ENCODE measurements at regions not wholly inside any gene's neighbourhood (a gene's known extent, or its start where the extent isn't known, plus 50 kb on each side); places are given as distances from the start of the nearest gene placed in this dataset.

DNA sequence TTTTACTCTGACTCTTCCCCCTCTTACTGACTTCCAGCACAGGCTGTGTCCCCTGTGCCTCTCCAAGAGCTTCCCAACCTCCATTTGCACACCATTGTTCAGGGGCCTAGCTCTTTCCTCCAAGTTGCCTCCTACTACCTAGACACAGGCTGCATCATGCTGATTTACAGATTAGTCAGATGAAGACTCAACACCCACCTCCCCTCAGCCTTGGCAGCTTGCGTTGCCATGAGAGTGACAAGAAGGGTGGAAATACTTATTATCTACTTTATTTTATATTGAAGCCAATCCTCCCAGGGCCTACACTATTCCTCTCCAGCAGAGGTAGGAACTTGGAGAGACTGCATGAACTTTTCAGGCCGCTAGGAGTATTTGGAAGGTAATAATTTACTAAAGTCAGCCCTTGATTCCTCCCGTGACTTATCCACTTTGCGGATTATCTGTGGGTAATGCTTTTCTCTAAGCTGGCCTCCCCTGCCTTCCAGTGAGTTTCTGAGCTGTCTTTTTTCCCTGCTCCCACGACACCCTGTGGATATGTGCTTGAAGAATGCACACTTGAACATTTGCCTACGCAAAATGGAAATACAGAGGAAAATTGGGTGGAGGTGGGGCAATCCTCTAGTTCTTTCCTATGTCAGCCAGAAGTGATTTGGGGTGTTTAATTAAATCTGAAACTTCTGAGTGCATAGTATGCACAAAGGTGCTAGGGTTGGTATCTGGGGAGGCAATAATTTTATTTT is 74.1 kb upstream of the TMEM164 start:
- intact Hi-C loops (cut with micrococcal nuclease) = no loop called here
- H3K36me3 Mint-ChIP-seq (ENCODE audit: low read depth) = no peaks in the 10 kb centered on the region
- no peak overlapping the region for H3K4me3 Mint-ChIP-seq (ENCODE audit: low read depth)
- H3K9me3 Mint-ChIP-seq = no peaks in the 10 kb centered on the region
- no peak for DNase-seq (ENCODE audit: low spot score)
- H3K27ac Mint-ChIP-seq = no peak overlapping the region
- no peaks in the 10 kb centered on the region for H3K27me3 Mint-ChIP-seq (ENCODE audit: low read depth)
- peaks cover 8% of the 10 kb centered on the region for H3K4me1 Mint-ChIP-seq (ENCODE audit: low read depth)

DNA sequence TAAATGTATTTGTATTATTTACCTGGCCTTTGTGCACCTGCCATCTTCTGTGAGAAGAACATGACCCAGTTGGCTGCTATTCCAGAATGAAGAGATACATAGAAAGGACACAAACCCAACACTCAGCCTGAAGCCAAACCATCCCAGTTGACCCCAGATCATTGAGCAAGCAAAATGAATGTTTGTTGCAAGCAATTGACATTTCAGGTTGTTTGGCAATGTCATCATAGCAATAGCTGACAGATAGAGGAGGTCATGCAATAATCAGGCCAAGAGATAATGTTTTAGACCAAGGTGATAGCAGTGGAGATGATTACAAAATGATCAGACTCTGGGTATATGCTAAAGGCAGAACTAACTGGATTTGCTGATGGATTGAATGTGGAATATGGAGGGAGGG is 71.2 kb upstream of the TMEM164 start:
- Mint-ChIP-seq H3K36me3 (ENCODE audit: low read depth) (no peaks in the 10 kb centered on the region), H3K27ac (no peak overlapping the region), H3K4me1 (ENCODE audit: low read depth) (no peaks in the 10 kb centered on the region), H3K9me3 (no peaks in the 10 kb centered on the region), H3K27me3 (ENCODE audit: low read depth) (peaks cover 7% of the 10 kb centered on the region), H3K4me3 (ENCODE audit: low read depth) (no peak overlapping the region)
- intact Hi-C loops (cut with micrococcal nuclease) = no loop called here
- no peak for DNase-seq (ENCODE audit: low spot score)

DNA sequence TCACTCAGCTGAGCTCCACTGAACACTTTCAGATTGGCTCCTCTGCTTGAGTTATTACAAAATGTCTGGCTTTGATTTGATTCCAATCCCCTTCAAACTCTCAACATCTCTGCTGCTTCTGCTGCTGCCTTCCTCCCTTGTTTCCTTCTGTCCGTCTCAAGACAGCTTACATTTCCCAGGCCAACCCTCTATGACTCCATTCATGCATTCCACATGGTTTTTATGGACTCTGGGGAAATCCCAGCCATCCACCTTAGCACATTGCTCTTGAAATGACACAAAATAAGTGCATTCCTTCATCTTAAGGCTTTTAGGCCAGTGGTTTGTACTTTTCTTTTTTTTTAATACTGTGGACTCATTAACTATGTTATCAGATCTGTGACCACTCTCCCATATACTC is 68.5 kb upstream of the TMEM164 start:
- no peaks in the 10 kb centered on the region for H3K36me3 Mint-ChIP-seq (ENCODE audit: low read depth)
- H3K4me3 Mint-ChIP-seq (ENCODE audit: low read depth) = no peak overlapping the region
- intact Hi-C loops (cut with micrococcal nuclease) = no loop called here
- no peaks in the 10 kb centered on the region for H3K9me3 Mint-ChIP-seq
- H3K4me1 Mint-ChIP-seq (ENCODE audit: low read depth) = no peaks in the 10 kb centered on the region
- H3K27me3 Mint-ChIP-seq (ENCODE audit: low read depth) = peaks cover 14% of the 10 kb centered on the region
- no peak overlapping the region for H3K27ac Mint-ChIP-seq
- DNase-seq (ENCODE audit: low spot score) = no peak

DNA sequence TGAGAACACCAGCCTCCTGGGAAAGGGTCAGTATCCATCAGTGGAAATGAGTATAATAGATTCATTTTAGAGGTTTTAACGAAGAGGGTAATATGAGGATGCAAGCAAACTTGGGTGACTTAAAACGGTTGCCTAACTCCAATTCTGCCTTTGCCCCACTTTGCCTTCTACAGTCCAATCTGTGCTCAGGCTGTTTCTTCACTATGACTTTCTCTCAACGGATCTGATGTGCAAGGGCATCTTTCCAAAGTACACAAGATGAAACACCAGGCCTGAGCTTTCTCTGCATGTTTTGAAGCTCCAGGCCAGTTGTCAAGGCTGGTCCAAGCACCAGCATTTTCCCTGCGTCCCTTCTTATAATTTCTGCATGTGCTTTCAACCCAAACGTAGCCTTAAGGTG is 68.0 kb upstream of the TMEM164 start:
- Mint-ChIP-seq H3K4me3 (ENCODE audit: low read depth) (no peak overlapping the region), H3K9me3 (no peaks in the 10 kb centered on the region), H3K27me3 (ENCODE audit: low read depth) (peaks cover 14% of the 10 kb centered on the region), H3K27ac (no peak overlapping the region), H3K36me3 (ENCODE audit: low read depth) (no peaks in the 10 kb centered on the region), H3K4me1 (ENCODE audit: low read depth) (no peaks in the 10 kb centered on the region)
- intact Hi-C loops (cut with micrococcal nuclease) = no loop called here
- no peak for DNase-seq (ENCODE audit: low spot score)

DNA sequence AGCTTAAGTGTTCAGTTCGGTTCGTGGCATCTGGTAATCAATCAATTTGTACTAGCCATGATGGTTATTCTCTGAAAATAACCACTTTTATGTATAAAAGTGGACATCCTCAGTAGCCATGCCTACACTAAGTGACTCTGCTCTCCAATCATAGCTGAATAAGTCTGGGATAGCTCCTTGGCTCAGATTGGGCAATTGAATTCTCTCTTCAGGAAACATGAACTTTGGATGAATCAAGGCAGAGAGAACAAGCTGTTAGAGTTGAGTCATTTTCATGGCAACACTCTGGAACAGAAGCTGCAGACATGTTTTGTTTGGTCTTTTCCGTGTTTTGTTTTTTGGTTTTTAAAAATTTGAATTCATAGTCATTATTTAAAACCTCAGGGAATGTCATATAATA is 66.8 kb upstream of the TMEM164 start:
- Mint-ChIP-seq H3K9me3 (no peaks in the 10 kb centered on the region), H3K4me3 (ENCODE audit: low read depth) (no peak overlapping the region), H3K27ac (no peak overlapping the region), H3K4me1 (ENCODE audit: low read depth) (no peaks in the 10 kb centered on the region), H3K27me3 (ENCODE audit: low read depth) (peaks cover 14% of the 10 kb centered on the region), H3K36me3 (ENCODE audit: low read depth) (no peaks in the 10 kb centered on the region)
- DNase-seq (ENCODE audit: low spot score) = no peak
- intact Hi-C loops (cut with micrococcal nuclease) = no loop called here

DNA sequence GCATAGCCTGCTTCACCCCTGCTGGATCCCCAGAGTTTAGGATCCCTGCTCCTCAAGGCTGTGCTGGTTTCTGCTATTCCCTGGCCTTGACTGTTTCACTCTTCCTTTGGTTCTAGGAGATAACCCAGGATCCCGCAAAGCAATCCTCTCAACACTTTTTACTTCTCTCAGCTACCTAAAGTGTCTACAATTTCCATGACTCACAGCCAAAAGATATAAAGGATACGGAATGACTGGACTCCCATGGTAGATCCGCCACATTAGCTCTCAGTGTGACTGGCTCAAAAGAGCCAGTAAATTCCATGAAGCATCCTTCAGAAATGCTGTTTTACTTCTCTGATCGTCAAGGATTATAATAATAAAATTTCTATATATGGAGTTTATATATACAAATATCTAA is 66.3 kb upstream of the TMEM164 start:
- no peak for DNase-seq (ENCODE audit: low spot score)
- Mint-ChIP-seq H3K4me3 (ENCODE audit: low read depth) (no peak overlapping the region), H3K9me3 (no peaks in the 10 kb centered on the region), H3K4me1 (ENCODE audit: low read depth) (no peaks in the 10 kb centered on the region), H3K36me3 (ENCODE audit: low read depth) (no peaks in the 10 kb centered on the region), H3K27ac (no peak overlapping the region), H3K27me3 (ENCODE audit: low read depth) (peaks cover 14% of the 10 kb centered on the region)
- intact Hi-C loops (cut with micrococcal nuclease) = no loop called here

DNA sequence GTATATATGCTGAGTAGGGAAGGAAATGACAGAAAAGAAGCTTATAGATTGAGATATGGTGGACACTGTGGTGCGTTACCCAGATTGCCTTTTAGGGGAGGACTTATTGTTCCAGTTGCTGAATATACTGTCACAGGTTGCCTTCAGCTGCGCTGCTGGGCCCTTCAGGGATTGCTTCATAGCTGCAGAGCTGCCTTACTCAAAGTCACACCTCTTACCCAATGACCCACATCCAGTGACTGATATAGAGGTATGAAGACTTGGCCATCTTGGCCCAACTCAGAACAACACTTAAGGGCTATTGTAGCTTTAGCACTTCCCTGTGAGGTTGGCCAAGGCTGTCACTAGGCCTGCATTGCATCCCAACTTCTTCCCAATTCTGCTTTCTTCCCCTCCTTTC is 63.4 kb upstream of the TMEM164 start:
- Mint-ChIP-seq H3K36me3 (ENCODE audit: low read depth) (no peaks in the 10 kb centered on the region), H3K27me3 (ENCODE audit: low read depth) (peaks cover 13% of the 10 kb centered on the region), H3K27ac (no peak overlapping the region), H3K4me1 (ENCODE audit: low read depth) (peaks cover 4% of the 10 kb centered on the region), H3K9me3 (no peaks in the 10 kb centered on the region), H3K4me3 (ENCODE audit: low read depth) (no peak overlapping the region)
- DNase-seq (ENCODE audit: low spot score) = no peak
- intact Hi-C loops (cut with micrococcal nuclease) = no loop called here

DNA sequence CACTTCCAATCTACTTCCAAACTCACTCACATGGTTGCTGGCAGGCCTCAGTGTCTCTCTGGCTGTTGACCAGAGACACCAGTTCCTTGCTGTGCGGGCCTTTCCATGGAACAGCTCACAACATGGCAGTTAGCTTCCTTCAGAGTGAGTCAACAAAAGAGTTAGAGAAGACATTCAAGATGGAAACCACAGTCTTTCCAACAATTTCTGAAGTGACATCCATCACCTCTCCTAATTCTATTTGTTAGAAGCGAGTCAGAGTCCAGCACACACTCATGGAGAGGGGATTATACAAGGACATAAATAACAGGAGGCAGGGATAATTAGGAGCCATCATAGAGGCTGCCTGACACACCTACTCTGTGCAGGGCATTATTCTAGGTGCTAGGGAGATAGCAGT is 62.5 kb upstream of the TMEM164 start:
- H3K27ac Mint-ChIP-seq = no peak overlapping the region
- DNase-seq (ENCODE audit: low spot score) = no peak
- H3K4me1 Mint-ChIP-seq (ENCODE audit: low read depth) = peaks cover 4% of the 10 kb centered on the region
- no peaks in the 10 kb centered on the region for H3K36me3 Mint-ChIP-seq (ENCODE audit: low read depth)
- no peaks in the 10 kb centered on the region for H3K9me3 Mint-ChIP-seq
- no peak overlapping the region for H3K4me3 Mint-ChIP-seq (ENCODE audit: low read depth)
- intact Hi-C loops (cut with micrococcal nuclease) = no loop called here
- H3K27me3 Mint-ChIP-seq (ENCODE audit: low read depth) = peaks cover 13% of the 10 kb centered on the region

DNA sequence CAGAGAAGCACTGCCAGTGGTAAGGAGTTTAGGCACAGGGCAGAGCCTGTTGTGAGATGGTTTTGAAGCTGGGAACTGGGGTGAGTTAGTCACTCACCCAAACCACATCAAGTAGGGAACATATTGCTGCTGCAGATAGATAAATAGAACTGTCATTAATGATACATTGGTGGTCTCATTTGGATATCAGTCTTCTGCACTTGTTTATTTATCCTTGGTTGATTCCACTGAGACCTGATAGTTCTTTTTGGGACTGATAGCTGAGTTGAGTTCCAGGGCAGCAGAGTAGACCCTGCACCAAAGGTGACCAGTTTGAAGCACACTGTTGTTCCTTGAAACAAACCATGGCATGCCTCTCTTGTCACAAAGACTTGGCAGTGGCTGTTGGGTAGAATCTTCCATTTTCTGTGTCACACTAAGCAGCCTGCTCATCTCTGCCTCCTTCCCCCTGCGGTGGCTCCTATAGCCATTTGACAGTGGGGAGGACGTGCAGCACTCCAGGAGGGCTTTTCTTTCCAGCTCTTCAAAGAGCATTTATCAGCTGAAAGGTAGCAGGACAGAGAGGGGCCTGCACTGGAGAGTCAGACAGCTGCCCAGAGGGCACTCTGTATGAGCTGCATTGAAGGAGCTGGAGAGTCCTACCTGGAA is 59.7 kb upstream of the TMEM164 start:
- Mint-ChIP-seq H3K4me3 (ENCODE audit: low read depth) (no peak overlapping the region), H3K36me3 (ENCODE audit: low read depth) (no peaks in the 10 kb centered on the region), H3K9me3 (no peaks in the 10 kb centered on the region), H3K27ac (no peak overlapping the region), H3K27me3 (ENCODE audit: low read depth) (peaks cover 4% of the 10 kb centered on the region), H3K4me1 (ENCODE audit: low read depth) (peaks cover 4% of the 10 kb centered on the region)
- DNase-seq (ENCODE audit: low spot score) = no peak
- intact Hi-C loops (cut with micrococcal nuclease) = no loop called here

DNA sequence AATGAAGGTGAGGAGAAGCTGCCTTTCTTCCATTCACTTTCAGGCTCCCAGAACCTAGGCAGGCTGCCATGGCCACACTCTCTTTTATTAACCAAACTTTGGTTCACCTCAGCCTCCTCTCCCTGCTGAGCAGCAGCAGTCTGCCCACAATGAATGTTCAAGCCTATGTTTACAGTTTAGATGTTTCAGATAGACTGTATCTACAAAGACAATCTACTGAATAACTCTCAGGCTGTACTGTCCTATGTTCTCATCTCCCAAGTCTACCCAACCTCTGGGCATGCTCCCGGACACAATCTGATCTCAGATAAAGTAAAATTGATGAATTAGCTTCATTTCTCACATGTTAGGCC is 59.2 kb upstream of the TMEM164 start:
- Mint-ChIP-seq H3K9me3 (no peaks in the 10 kb centered on the region), H3K27ac (no peak overlapping the region), H3K36me3 (ENCODE audit: low read depth) (no peaks in the 10 kb centered on the region), H3K4me3 (ENCODE audit: low read depth) (no peak overlapping the region), H3K4me1 (ENCODE audit: low read depth) (peaks cover 4% of the 10 kb centered on the region), H3K27me3 (ENCODE audit: low read depth) (peaks cover under 1% of the 10 kb centered on the region)
- no peak for DNase-seq (ENCODE audit: low spot score)
- intact Hi-C loops (cut with micrococcal nuclease) = no loop called here

DNA sequence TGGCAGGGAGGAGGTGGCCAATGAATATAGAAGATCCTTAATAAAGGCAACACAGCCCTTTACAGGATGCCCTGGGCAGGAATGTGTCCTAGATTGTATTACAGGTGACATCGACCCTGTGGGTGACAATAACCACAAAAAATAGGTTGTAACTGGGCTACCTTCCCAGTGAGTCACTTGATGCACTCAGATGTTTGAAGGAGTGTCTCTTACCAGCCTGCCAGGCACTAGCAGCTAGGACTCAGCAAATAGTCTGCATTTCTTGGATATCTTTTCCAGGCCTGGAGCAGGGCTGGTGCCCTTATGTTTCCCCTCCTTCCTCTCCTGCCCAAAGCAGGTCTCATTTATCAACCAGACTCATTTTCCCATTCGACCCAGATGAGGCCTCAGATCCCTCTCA is 50.9 kb upstream of the TMEM164 start:
- no peaks in the 10 kb centered on the region for H3K36me3 Mint-ChIP-seq (ENCODE audit: low read depth)
- H3K27ac Mint-ChIP-seq = no peak overlapping the region
- H3K4me3 Mint-ChIP-seq (ENCODE audit: low read depth) = no peak overlapping the region
- no peak for DNase-seq (ENCODE audit: low spot score)
- peaks cover 8% of the 10 kb centered on the region for H3K4me1 Mint-ChIP-seq (ENCODE audit: low read depth)
- no peaks in the 10 kb centered on the region for H3K27me3 Mint-ChIP-seq (ENCODE audit: low read depth)
- intact Hi-C loops (cut with micrococcal nuclease) = no loop called here
- no peaks in the 10 kb centered on the region for H3K9me3 Mint-ChIP-seq

DNA sequence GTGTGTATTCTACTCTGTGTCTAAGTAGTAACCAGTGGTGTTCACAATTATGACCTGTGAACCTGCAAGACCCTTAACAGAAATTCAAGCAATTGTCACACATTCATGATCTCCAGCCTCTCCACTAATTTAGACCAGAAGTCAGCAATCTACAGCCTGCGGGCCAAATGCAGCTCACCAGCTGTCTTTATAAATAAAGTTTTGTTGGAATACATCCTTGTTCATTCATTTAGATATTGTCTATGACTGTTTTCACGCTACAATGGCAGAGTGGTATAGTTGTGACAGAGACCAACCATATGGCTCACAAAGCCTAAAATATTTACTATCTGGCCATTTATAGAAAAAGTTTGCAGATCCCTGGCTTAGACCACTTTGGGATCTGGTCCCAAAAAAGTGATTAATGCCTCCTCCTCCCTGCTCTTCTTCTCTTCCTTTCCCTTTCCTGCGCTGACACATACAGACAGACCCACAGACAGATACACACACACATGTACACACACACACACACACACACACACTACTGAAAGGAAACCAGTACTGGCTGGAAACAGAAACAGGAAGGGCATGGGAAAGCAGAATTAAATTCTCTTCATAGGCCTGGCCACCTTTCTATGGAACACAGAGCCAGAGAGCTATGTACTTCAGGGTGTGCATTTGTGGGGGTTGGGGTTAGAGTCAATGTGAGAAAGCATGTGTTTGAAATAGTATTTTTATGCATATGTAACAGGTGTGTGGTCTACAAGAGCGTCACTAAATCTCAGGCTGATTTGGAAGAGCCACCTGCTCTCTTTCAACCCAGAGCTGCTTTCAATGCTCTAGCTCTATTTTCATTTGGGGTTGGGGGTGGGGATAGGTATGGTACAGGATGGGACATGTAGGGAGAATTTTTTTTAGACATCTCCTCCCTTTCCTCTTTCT is 49.7 kb upstream of the TMEM164 start:
- no peak overlapping the region for H3K27ac Mint-ChIP-seq
- H3K9me3 Mint-ChIP-seq = no peaks in the 10 kb centered on the region
- H3K4me3 Mint-ChIP-seq (ENCODE audit: low read depth) = no peak overlapping the region
- no peaks in the 10 kb centered on the region for H3K36me3 Mint-ChIP-seq (ENCODE audit: low read depth)
- H3K27me3 Mint-ChIP-seq (ENCODE audit: low read depth) = no peaks in the 10 kb centered on the region
- H3K4me1 Mint-ChIP-seq (ENCODE audit: low read depth) = peaks cover 10% of the 10 kb centered on the region
- no peak for DNase-seq (ENCODE audit: low spot score)
- intact Hi-C loops (cut with micrococcal nuclease) = no loop called here

Measured in activated T-helper 2 cell treated with anti-CD3 and anti-CD28 coated beads, Interferon-gamma antibody, Interleukin-2, Interleukin-4, amounts not matched to agents 10 μg/mL and 5 μg/mL and 100 μg/mL, durations not matched to agents 14 hours and 24 hours and 36 hours (primary cell).